Muscle of arm (tissue), 1 donor: ENCODE measurements at regions not wholly inside any gene's neighbourhood (a gene's known extent, or its start where the extent isn't known, plus 50 kb on each side); places are given as distances from the start of the nearest gene placed in this dataset.

Experiments used
- DNase-seq: peaks from one replicate; pipeline ENCODE4 v3.0.0-alpha.2; 2013

- DNase-seq: peak; percentile 46
Measured at GRCh38 chr13:31441800-31442510, 242.2 kb downstream of the B3GLCT start.

GRCh38 chr13:31442571-31442970 is 242.8 kb downstream of the B3GLCT start:
- DNase-seq: no peak

- peak; percentile 76 for DNase-seq
Measured at GRCh38 chr13:31444266-31444856, 244.6 kb downstream of the B3GLCT start.

- no peak for DNase-seq
Measured at GRCh38 chr13:31452525-31452924, 252.8 kb downstream of the B3GLCT start.

GRCh38 chr13:31455581-31455980 is 255.8 kb downstream of the B3GLCT start:
- no peak for DNase-seq

- DNase-seq: no peak
Measured at GRCh38 chr13:31456056-31456455, 256.3 kb downstream of the B3GLCT start.

- DNase-seq: no peak
Measured at GRCh38 chr13:31460061-31460460, 260.3 kb downstream of the B3GLCT start.

- no peak for DNase-seq
Measured at GRCh38 chr13:31461923-31462322, 262.1 kb downstream of the B3GLCT start.

GRCh38 chr13:31462766-31463165 is 263.0 kb downstream of the B3GLCT start:
- no peak for DNase-seq

GRCh38 chr13:31468114-31468902 is 268.5 kb downstream of the B3GLCT start:
- no peak for DNase-seq

- no peak for DNase-seq
Measured at GRCh38 chr13:31469377-31469776, 269.6 kb downstream of the B3GLCT start.

GRCh38 chr13:31476266-31476665 is 263.1 kb upstream of the RXFP2 start:
- DNase-seq: peak; percentile 7

GRCh38 chr13:31476753-31477152 is 262.6 kb upstream of the RXFP2 start:
- DNase-seq: no peak

GRCh38 chr13:31477961-31478360 is 261.4 kb upstream of the RXFP2 start:
- no peak for DNase-seq

GRCh38 chr13:31485183-31485582 is 254.1 kb upstream of the RXFP2 start:
- DNase-seq: no peak

- no peak for DNase-seq
Measured at GRCh38 chr13:31485651-31486051, 253.7 kb upstream of the RXFP2 start.

- no peak for DNase-seq
Measured at GRCh38 chr13:31495336-31495735, 244.0 kb upstream of the RXFP2 start.

- no peak for DNase-seq
Measured at GRCh38 chr13:31499274-31499673, 240.1 kb upstream of the RXFP2 start.

GRCh38 chr13:31503626-31504025 is 235.7 kb upstream of the RXFP2 start:
- no peak for DNase-seq

GRCh38 chr13:31504918-31505317 is 234.4 kb upstream of the RXFP2 start:
- no peak for DNase-seq

GRCh38 chr13:31512331-31512730 is 227.0 kb upstream of the RXFP2 start:
- DNase-seq: no peak

- no peak for DNase-seq
Measured at GRCh38 chr13:31514932-31515331, 224.4 kb upstream of the RXFP2 start.

- no peak for DNase-seq
Measured at GRCh38 chr13:31515427-31515826, 223.9 kb upstream of the RXFP2 start.
